ENCODE measurements at regions not wholly inside any gene's neighbourhood (a gene's known extent, or its start where the extent isn't known, plus 50 kb on each side); places are given as distances from the start of the nearest gene placed in this dataset.

GRCh38 chr12:23290627-23291330 lies 658.7 kb downstream of the SOX5 start:
- TF ChIP-seq SPI1 (IDR thresholded peaks at IDR 0.05; ENCODE audit: low read depth, low read length) (no peak), POU2F2 (IDR thresholded peaks at IDR 0.05; ENCODE audit: low read depth, low read length) (no peak), PAX5 (IDR thresholded peaks at IDR 0.05; ENCODE audit: insufficient read depth, low read length, severe bottlenecking) (no peak), POLR2A (IDR thresholded peaks at IDR 0.05; ENCODE audit: low read depth, low read length) (no peak), TAF1 (IDR thresholded peaks at IDR 0.05; ENCODE audit: low read depth, low read length) (no peak), POLR2AphosphoS5 (IDR thresholded peaks at IDR 0.05; ENCODE audit: low read depth, low read length) (no peak)
- no peak for FAIRE-seq
- DNase-seq (ENCODE audit: insufficient read length, low spot score): no peak

- TF ChIP-seq POU2F2 (IDR thresholded peaks at IDR 0.05; ENCODE audit: low read depth, low read length): no peak
- no peak for TF ChIP-seq TAF1 (IDR thresholded peaks at IDR 0.05; ENCODE audit: low read depth, low read length)
- TF ChIP-seq POLR2A (IDR thresholded peaks at IDR 0.05; ENCODE audit: low read depth, low read length): no peak
- TF ChIP-seq POLR2AphosphoS5 (IDR thresholded peaks at IDR 0.05; ENCODE audit: low read depth, low read length): no peak
- TF ChIP-seq PAX5 (IDR thresholded peaks at IDR 0.05; ENCODE audit: insufficient read depth, low read length, severe bottlenecking): no peak
- TF ChIP-seq SPI1 (IDR thresholded peaks at IDR 0.05; ENCODE audit: low read depth, low read length): no peak
- FAIRE-seq: no peak
- no peak for DNase-seq (ENCODE audit: insufficient read length, low spot score)
These were observed 646.2 kb downstream of the SOX5 start for GRCh38 chr12:23303220-23303619.

GRCh38 chr12:23303821-23304220 lies 645.6 kb downstream of the SOX5 start:
- no peak for TF ChIP-seq TAF1 (IDR thresholded peaks at IDR 0.05; ENCODE audit: low read depth, low read length)
- no peak for TF ChIP-seq SPI1 (IDR thresholded peaks at IDR 0.05; ENCODE audit: low read depth, low read length)
- TF ChIP-seq POU2F2 (IDR thresholded peaks at IDR 0.05; ENCODE audit: low read depth, low read length): no peak
- DNase-seq (ENCODE audit: insufficient read length, low spot score): no peak
- FAIRE-seq: no peak

DNA sequence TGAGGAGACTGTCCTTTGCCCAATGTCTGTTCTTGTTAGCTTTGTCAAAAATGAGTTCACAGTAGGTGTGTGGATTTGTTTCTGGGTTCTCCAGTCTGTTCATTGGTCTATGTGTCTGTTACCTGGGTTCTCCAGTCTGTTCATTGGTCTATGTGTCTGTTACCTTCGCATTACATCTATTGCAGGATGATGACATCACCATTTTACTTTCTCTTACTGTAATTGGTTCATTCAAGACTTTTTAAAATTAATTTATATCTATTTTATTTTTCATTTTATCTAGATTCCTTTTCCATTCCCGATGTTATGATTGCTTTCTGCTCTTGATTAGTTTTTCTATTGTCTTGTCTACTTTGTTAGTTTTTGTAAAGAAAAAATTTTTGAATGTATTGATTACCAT lies 615.5 kb downstream of the SOX5 start:
- DNase-seq (ENCODE audit: insufficient read length, low spot score): no peak
- FAIRE-seq: no peak
- no peak for TF ChIP-seq TAF1 (IDR thresholded peaks at IDR 0.05; ENCODE audit: low read depth, low read length)

GRCh38 chr12:23335593-23335992 lies 613.9 kb downstream of the SOX5 start:
- DNase-seq (ENCODE audit: insufficient read length, low spot score) (no peak), FAIRE-seq (no peak)
- TF ChIP-seq POLR2AphosphoS5 (IDR thresholded peaks at IDR 0.05; ENCODE audit: low read depth, low read length) (no peak), TAF1 (IDR thresholded peaks at IDR 0.05; ENCODE audit: low read depth, low read length) (no peak), SPI1 (IDR thresholded peaks at IDR 0.05; ENCODE audit: low read depth, low read length) (no peak), POLR2A (IDR thresholded peaks at IDR 0.05; ENCODE audit: low read depth, low read length) (no peak), POU2F2 (IDR thresholded peaks at IDR 0.05; ENCODE audit: low read depth, low read length) (no peak), PAX5 (IDR thresholded peaks at IDR 0.05; ENCODE audit: insufficient read depth, low read length, severe bottlenecking) (no peak)

DNA sequence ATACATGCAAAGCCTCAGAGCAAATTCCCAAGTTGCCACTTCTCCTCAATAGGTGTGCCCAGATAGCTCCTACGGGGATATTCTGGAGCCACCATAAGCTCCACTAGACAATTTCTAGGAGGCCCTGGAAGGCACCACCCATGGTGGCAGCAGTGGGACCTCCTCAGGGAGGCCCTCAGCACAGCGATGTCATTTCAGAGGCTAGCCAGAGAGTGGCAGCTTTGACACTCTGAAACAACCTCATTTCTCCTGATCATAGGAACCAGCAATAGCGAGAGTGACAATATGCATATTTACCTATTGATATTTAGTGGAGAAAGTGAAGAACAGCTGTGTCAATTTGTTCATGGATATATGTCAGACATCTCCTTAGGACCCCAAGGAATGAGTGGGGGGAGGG lies 612.3 kb downstream of the SOX5 start:
- TF ChIP-seq PAX5 (IDR thresholded peaks at IDR 0.05; ENCODE audit: insufficient read depth, low read length, severe bottlenecking) (no peak), TAF1 (IDR thresholded peaks at IDR 0.05; ENCODE audit: low read depth, low read length) (no peak), SPI1 (IDR thresholded peaks at IDR 0.05; ENCODE audit: low read depth, low read length) (no peak), POLR2AphosphoS5 (IDR thresholded peaks at IDR 0.05; ENCODE audit: low read depth, low read length) (no peak), POLR2A (IDR thresholded peaks at IDR 0.05; ENCODE audit: low read depth, low read length) (no peak), POU2F2 (IDR thresholded peaks at IDR 0.05; ENCODE audit: low read depth, low read length) (no peak)
- FAIRE-seq (no peak), DNase-seq (ENCODE audit: insufficient read length, low spot score) (no peak)

- no peak for FAIRE-seq
- no peak for DNase-seq (ENCODE audit: insufficient read length, low spot score)
- TF ChIP-seq PAX5 (IDR thresholded peaks at IDR 0.05; ENCODE audit: insufficient read depth, low read length, severe bottlenecking) (no peak), POLR2A (IDR thresholded peaks at IDR 0.05; ENCODE audit: low read depth, low read length) (no peak), POLR2AphosphoS5 (IDR thresholded peaks at IDR 0.05; ENCODE audit: low read depth, low read length) (no peak), TAF1 (IDR thresholded peaks at IDR 0.05; ENCODE audit: low read depth, low read length) (no peak), POU2F2 (IDR thresholded peaks at IDR 0.05; ENCODE audit: low read depth, low read length) (no peak)
These were observed 609.1 kb downstream of the SOX5 start for GRCh38 chr12:23340351-23340750.

DNA sequence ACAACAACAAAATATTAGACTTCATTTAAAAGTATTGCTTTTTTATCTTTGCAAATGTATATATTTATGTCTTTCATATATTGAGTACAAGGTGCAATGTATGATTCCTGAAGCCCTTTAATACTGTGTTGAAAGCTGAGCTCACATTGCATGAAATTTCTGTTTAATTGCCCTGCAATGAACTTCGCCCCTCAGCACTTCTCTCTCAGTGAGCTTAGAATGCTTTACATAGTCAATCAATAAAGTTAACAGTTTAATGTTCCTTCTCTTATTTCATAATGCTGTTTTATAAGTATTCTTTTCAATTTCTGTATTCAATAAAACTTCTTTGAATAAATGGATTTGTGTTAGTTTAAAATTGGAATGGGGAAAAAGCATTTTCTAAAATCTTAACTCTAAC lies 607.1 kb downstream of the SOX5 start:
- TF ChIP-seq POU2F2 (IDR thresholded peaks at IDR 0.05; ENCODE audit: low read depth, low read length): no peak
- no peak for TF ChIP-seq TAF1 (IDR thresholded peaks at IDR 0.05; ENCODE audit: low read depth, low read length)
- no peak for TF ChIP-seq POLR2A (IDR thresholded peaks at IDR 0.05; ENCODE audit: low read depth, low read length)
- no peak for TF ChIP-seq PAX5 (IDR thresholded peaks at IDR 0.05; ENCODE audit: insufficient read depth, low read length, severe bottlenecking)
- no peak for TF ChIP-seq POLR2AphosphoS5 (IDR thresholded peaks at IDR 0.05; ENCODE audit: low read depth, low read length)
- TF ChIP-seq SPI1 (IDR thresholded peaks at IDR 0.05; ENCODE audit: low read depth, low read length): no peak
- no peak for FAIRE-seq
- no peak for DNase-seq (ENCODE audit: insufficient read length, low spot score)

- DNase-seq (ENCODE audit: insufficient read length, low spot score): no peak
- TF ChIP-seq TAF1 (IDR thresholded peaks at IDR 0.05; ENCODE audit: low read depth, low read length) (no peak), SPI1 (IDR thresholded peaks at IDR 0.05; ENCODE audit: low read depth, low read length) (no peak), POLR2A (IDR thresholded peaks at IDR 0.05; ENCODE audit: low read depth, low read length) (no peak), POLR2AphosphoS5 (IDR thresholded peaks at IDR 0.05; ENCODE audit: low read depth, low read length) (no peak), PAX5 (IDR thresholded peaks at IDR 0.05; ENCODE audit: insufficient read depth, low read length, severe bottlenecking) (no peak), POU2F2 (IDR thresholded peaks at IDR 0.05; ENCODE audit: low read depth, low read length) (no peak)
- no peak for FAIRE-seq
These were observed 599.9 kb downstream of the SOX5 start for GRCh38 chr12:23349564-23349963.

GRCh38 chr12:23350808-23351207 lies 598.7 kb downstream of the SOX5 start:
- TF ChIP-seq POLR2AphosphoS5 (IDR thresholded peaks at IDR 0.05; ENCODE audit: low read depth, low read length): no peak
- peak; percentile 93 for TF ChIP-seq SPI1 (IDR thresholded peaks at IDR 0.05; ENCODE audit: low read depth, low read length)
- TF ChIP-seq PAX5 (IDR thresholded peaks at IDR 0.05; ENCODE audit: insufficient read depth, low read length, severe bottlenecking): no peak
- DNase-seq (ENCODE audit: insufficient read length, low spot score) (no peak), FAIRE-seq (no peak)
